BJ (cell line): ENCODE measurements at regions not wholly inside any gene's neighbourhood (a gene's known extent, or its start where the extent isn't known, plus 50 kb on each side); places are given as distances from the start of the nearest gene placed in this dataset.

Source experiments
- CTCF ChIA-PET: fragments of 350-600 bp; formaldehyde crosslinking; extraction: SDS; loops from one replicate; lab custom pipeline; 2021; ENCODE audit warnings: antibody characterized with exemption, inconsistent platforms; lab: Yijun Ruan, JAX
- POLR2A ChIA-PET: fragments of 300-600 bp; sonication (Branson Sonifier 250); formaldehyde crosslinking; extraction: SDS; loops from one replicate; lab custom pipeline; 2021; ENCODE audit warnings: antibody characterized with exemption; lab: Charles Lee
- DNase-seq: peaks from one replicate; pipeline ENCODE4 v3.0.0-alpha.2; 2011; ENCODE audit warnings: low read depth
- H3K27me3 ChIP-seq: 2 replicates; pipeline ENCODE4 v1.6.0; 2011; ENCODE audit warnings: low read length; ENCODE audit not compliant: control insufficient read depth, insufficient read depth
- H3K36me3 ChIP-seq: 2 replicates; pipeline ENCODE4 v1.5.1; 2011; ENCODE audit warnings: low read length; ENCODE audit not compliant: control insufficient read depth, insufficient read depth
- H3K4me3 ChIP-seq: 2 replicates; pipeline ENCODE4 v1.5.1; 2011; ENCODE audit warnings: low read depth, mild to moderate bottlenecking, control low read depth, low read length
- TF ChIP-seq, protein P1 (sequence below): IDR thresholded peaks from 2 replicates; pipeline ENCODE4 v1.5.1; 2011; ENCODE audit warnings: low read depth, mild to moderate bottlenecking, control low read depth, inconsistent platforms, low read length, moderate library complexity; ENCODE audit not compliant: insufficient read depth

DNA sequence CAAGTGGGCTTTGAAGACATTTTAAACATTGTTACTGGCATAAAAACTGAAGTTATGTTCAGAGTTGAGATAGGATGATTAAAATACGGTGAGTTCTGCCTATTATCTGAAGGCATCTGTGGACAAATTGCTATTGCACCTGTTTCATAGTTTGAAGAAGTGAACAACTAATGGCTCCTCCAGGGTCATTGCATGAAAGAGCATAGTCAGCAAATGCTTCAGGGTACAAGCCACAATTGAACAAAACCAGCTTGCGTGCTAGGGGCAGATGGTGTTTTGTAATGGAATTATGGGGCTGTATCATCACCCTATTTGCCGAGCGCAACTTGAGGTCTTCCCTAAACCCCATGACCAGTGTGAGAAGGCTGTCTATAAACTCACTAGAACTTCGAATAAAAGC, 369.1 kb downstream of the MTRR start:
- H3K4me3 ChIP-seq = no peak overlapping the region
- ChIA-PET CTCF (no interaction called here), POLR2A (no interaction called here)
- no peaks in the 10 kb centered on the region for H3K36me3 ChIP-seq
- TF ChIP-seq, protein P1, sequence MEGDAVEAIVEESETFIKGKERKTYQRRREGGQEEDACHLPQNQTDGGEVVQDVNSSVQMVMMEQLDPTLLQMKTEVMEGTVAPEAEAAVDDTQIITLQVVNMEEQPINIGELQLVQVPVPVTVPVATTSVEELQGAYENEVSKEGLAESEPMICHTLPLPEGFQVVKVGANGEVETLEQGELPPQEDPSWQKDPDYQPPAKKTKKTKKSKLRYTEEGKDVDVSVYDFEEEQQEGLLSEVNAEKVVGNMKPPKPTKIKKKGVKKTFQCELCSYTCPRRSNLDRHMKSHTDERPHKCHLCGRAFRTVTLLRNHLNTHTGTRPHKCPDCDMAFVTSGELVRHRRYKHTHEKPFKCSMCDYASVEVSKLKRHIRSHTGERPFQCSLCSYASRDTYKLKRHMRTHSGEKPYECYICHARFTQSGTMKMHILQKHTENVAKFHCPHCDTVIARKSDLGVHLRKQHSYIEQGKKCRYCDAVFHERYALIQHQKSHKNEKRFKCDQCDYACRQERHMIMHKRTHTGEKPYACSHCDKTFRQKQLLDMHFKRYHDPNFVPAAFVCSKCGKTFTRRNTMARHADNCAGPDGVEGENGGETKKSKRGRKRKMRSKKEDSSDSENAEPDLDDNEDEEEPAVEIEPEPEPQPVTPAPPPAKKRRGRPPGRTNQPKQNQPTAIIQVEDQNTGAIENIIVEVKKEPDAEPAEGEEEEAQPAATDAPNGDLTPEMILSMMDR = no peak
- no peak for DNase-seq
- no peaks in the 10 kb centered on the region for H3K27me3 ChIP-seq

DNA sequence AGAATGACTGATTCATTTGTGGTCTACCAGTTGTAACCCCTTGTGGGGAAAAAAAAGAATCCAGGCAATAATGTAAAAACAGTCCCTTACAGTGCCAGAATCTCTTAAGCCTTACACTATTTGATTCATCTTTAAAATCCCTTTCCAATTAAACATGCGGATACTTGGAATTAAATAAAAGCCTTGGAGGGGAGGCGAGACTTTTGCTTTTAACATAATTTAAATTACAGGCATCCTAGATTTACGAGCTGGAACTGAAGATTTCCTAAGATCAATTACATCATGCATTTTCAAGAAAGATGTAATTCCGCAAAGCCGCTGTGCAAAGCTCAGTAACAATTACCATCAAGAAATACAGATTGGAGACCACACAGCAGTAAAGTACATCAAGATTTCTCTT, 370.2 kb downstream of the MTRR start:
- POLR2A ChIA-PET = no interaction called here
- CTCF ChIA-PET = no interaction called here
- no peaks in the 10 kb centered on the region for H3K36me3 ChIP-seq
- no peak for DNase-seq
- no peak overlapping the region for H3K4me3 ChIP-seq
- H3K27me3 ChIP-seq = no peaks in the 10 kb centered on the region
- TF ChIP-seq, protein P1 = no peak

DNA sequence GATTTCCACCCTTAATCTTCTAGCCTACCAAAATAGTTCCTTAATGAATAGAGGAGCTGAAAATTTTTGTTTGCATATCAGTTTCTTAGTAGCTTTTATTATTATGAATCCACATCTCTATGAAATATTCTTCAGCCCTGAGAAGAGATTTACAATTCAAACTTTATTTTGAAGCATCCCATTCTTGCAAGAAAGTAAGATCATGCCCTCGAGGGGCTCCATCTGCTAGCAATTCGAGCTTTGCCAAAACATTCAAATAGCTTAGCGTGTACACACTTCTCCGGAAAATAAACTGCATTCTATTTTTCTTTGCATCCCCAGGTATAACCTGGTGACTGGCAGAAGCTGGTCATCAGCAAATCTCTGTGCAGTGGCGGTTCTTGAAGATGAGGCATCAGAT, 370.7 kb downstream of the MTRR start:
- Histone ChIP-seq H3K36me3 (no peaks in the 10 kb centered on the region), H3K27me3 (no peaks in the 10 kb centered on the region), H3K4me3 (no peak overlapping the region)
- TF ChIP-seq, protein P1 = no peak
- ChIA-PET CTCF (no interaction called here), POLR2A (no interaction called here)
- DNase-seq = no peak

DNA sequence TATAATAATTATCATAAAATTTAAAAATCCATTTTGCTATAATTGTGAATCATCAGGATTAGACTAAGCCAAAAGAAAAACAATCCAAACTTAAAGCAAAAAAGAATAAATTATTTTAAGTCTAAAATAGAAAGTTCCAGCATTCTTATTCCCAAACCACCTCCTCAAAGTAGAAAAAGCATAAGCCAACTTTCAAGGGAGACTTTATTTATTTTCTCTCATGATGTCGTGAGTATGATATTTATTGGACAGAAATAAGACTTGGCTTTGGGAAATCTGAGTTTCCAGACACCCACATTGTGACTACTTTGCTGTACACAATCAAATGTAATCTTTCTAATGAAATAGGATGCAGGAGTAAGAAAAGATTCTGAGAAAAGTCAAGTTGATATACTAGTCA, 372.1 kb downstream of the MTRR start:
- TF ChIP-seq, protein P1 = no peak
- H3K36me3 ChIP-seq = no peaks in the 10 kb centered on the region
- no peak for DNase-seq
- H3K27me3 ChIP-seq = no peaks in the 10 kb centered on the region
- H3K4me3 ChIP-seq = no peak overlapping the region
- ChIA-PET POLR2A (no interaction called here), CTCF (no interaction called here)

DNA sequence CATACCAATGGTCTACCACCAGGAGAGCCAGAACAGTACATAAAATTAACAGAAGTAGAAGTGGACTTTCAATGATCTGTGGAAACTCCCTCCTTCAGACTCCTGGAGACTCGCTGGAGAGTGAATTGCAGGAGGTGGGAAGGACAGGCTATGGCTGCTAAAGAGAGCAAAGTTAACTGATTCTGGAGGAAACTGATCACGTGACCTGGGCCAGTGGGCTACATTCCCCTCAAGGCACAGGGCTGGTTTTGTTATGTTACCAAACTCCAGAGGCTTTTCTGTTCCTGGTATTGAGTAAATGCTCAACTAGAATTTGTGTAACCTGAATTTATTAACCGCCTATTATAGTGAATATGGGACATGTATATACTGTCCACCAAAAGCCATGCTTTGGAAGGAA, 372.6 kb downstream of the MTRR start:
- CTCF ChIA-PET = interaction anchor here (0.6 kb wide), 1 partner anchor 22 kb away, joined by 6 read pairs; no protein-coding TSS in a partner anchor

More for the DNA sequence above, 372.6 kb downstream of the MTRR start:
- Histone ChIP-seq H3K4me3 (no peak overlapping the region), H3K27me3 (no peaks in the 10 kb centered on the region), H3K36me3 (no peaks in the 10 kb centered on the region)
- TF ChIP-seq, protein P1 = no peak
- POLR2A ChIA-PET = no interaction called here
- no peak for DNase-seq
